Esophagus squamous epithelium (tissue), 5 donors: ENCODE measurements at regions not wholly inside any gene's neighbourhood (a gene's known extent, or its start where the extent isn't known, plus 50 kb on each side); places are given as distances from the start of the nearest gene placed in this dataset.
A peak's percentile ranks its signal among the peaks of the same experiment; 100 is the strongest.

Source experiments
- DNase-seq: peaks from one replicate; lab custom pipeline; 2025; lab: John Stamatoyannopoulos, UW
- H3K27ac ChIP-seq, 4 donors: fragments of 200-600 bp; sonication (generic); one replicate each; pipeline ENCODE4 v1.5.1; 2016 to 2019; ENCODE audit warnings: mild to moderate bottlenecking in 1 of 4
- H3K27me3 ChIP-seq, 4 donors: fragments of 200-600 bp; sonication (generic); 1 replicate in 3 of 4; 2 replicates in 1 of 4; pipeline versions ENCODE4 v1.5.1 to v1.6.0; 2017 to 2021; ENCODE audit warnings: antibody characterized with exemption in 1 of 4
- H3K36me3 ChIP-seq, 3 donors: fragments of 200-600 bp; sonication (generic); one replicate each; pipeline ENCODE4 v1.5.1; 2016 to 2019
- H3K4me1 ChIP-seq, 3 donors: fragments of 200-600 bp; sonication (generic); one replicate each; pipeline ENCODE4 v1.5.1; 2017 to 2019
- H3K4me3 ChIP-seq, 4 donors: fragments of 200-600 bp; sonication (generic); 1 replicate in 3 of 4; 2 replicates in 1 of 4; pipeline ENCODE4 v1.5.1; 2016 to 2019; ENCODE audit warnings: mild to moderate bottlenecking in 2 of 4, moderate library complexity in 1 of 4
- H3K9me3 ChIP-seq, 3 donors: fragments of 200-600 bp; sonication (generic); one replicate each; pipeline ENCODE4 v1.5.1; 2016 to 2019
- CTCF ChIP-seq, 6 experiments: fragments of 450-650 bp in 4 of 6; fragments of 200-600 bp in 2 of 6; sonication (generic) in 2 of 6; IDR thresholded peaks; one replicate each; pipeline ENCODE4 v1.5.1; 2016 to 2019; ENCODE audit warnings: antibody characterized with exemption in 6 of 6, mild to moderate bottlenecking in 4 of 6, moderate library complexity in 4 of 6
- POLR2A ChIP-seq, 4 donors: fragments of 450-650 bp; IDR thresholded peaks; one replicate each; pipeline ENCODE4 v1.6.1; 2017; ENCODE audit warnings: antibody characterized with exemption in 4 of 4, mild to moderate bottlenecking in 4 of 4, moderate library complexity in 3 of 4
- WGBS, 2 donors: methylation state at CpG; one replicate each; pipeline ENCODE4 v1.1.5; 2018; 5-methylcytosine and 5-hydroxymethylcytosine counted together
- intact Hi-C: fragments of 100-400 bp; cut with DNase I; formaldehyde crosslinking; loops from one replicate; pipeline ENCODE4 v1.15.0; 2022
- donor health status: DM: yes; HTN: yes; CAD: no.

- WGBS, 2 donors, result 93 to 94% methylated on average over 3 of the region's 3 CpGs
- intact Hi-C loops, result no loop called here
- no peak for TF ChIP-seq CTCF (IDR thresholded peaks at IDR 0.05)
Measured at GRCh38 chr20:23174821-23175220, 88.7 kb upstream of the CD93 start.

GRCh38 chr20:23167431-23167830 is 81.3 kb upstream of the CD93 start:
- peaks cover 0 to 19% (median 2%) of the 10 kb centered on the region in 3 donors for H3K4me1 ChIP-seq
- WGBS, 2 donors, result 53 to 68% methylated on average over 4 of the region's 4 CpGs
- intact Hi-C loops, result no loop called here
- TF ChIP-seq POLR2A (IDR thresholded peaks at IDR 0.05) (no peak), CTCF (IDR thresholded peaks at IDR 0.05) (no peak)
- no peaks in the 10 kb centered on the region for H3K27me3 ChIP-seq
- H3K9me3 ChIP-seq, result no peaks in the 10 kb centered on the region
- H3K4me3 ChIP-seq, result no peak overlapping the region
- no peaks in the 10 kb centered on the region for H3K36me3 ChIP-seq
- H3K27ac ChIP-seq, result no peak overlapping the region
- no peak for DNase-seq

More at GRCh38 chr20:23174821-23175220, 88.7 kb upstream of the CD93 start:
- H3K4me3 ChIP-seq, result no peak overlapping the region
- no peaks in the 10 kb centered on the region for H3K27me3 ChIP-seq
- no peaks in the 10 kb centered on the region for H3K9me3 ChIP-seq
- no peaks in the 10 kb centered on the region for H3K4me1 ChIP-seq
- H3K27ac ChIP-seq, result no peak overlapping the region
- DNase-seq, result no peak
- no peaks in the 10 kb centered on the region for H3K36me3 ChIP-seq

- intact Hi-C loops, result no loop called here
- 71 to 73% methylated on average over 4 to 7 of the region's 7 CpGs for WGBS, 2 donors
- TF ChIP-seq POLR2A (IDR thresholded peaks at IDR 0.05), result no peak
- TF ChIP-seq CTCF (IDR thresholded peaks at IDR 0.05), result no peak
- Histone ChIP-seq H3K27ac (no peak overlapping the region), H3K4me3 (no peak overlapping the region), H3K9me3 (no peaks in the 10 kb centered on the region), H3K27me3 (no peaks in the 10 kb centered on the region), H3K36me3 (no peaks in the 10 kb centered on the region), H3K4me1 (peaks cover 2 to 27% (median 11%) of the 10 kb centered on the region in 3 donors)
- no peak for DNase-seq
Measured at GRCh38 chr20:23166563-23166962, 80.4 kb upstream of the CD93 start.

GRCh38 chr20:23165964-23166363 is 79.8 kb upstream of the CD93 start:
- no peak overlapping the region for H3K4me3 ChIP-seq
- no peak for TF ChIP-seq CTCF (IDR thresholded peaks at IDR 0.05)
- no peak for TF ChIP-seq POLR2A (IDR thresholded peaks at IDR 0.05)
- 91 to 95% methylated on average over 6 of the region's 7 CpGs for WGBS, 2 donors
- no peaks in the 10 kb centered on the region for H3K27me3 ChIP-seq
- peaks cover 8 to 33% (median 17%) of the 10 kb centered on the region in 3 donors for H3K4me1 ChIP-seq
- no peaks in the 10 kb centered on the region for H3K36me3 ChIP-seq
- no peak overlapping the region for H3K27ac ChIP-seq
- no peaks in the 10 kb centered on the region for H3K9me3 ChIP-seq
- DNase-seq, result no peak
- intact Hi-C loops, result no loop called here

- Histone ChIP-seq H3K4me3 (no peak overlapping the region), H3K4me1 (peaks cover 14 to 40% (median 24%) of the 10 kb centered on the region in 3 donors), H3K27ac (no peak overlapping the region), H3K27me3 (no peaks in the 10 kb centered on the region), H3K9me3 (no peaks in the 10 kb centered on the region), H3K36me3 (no peaks in the 10 kb centered on the region)
- intact Hi-C loops, result no loop called here
- TF ChIP-seq POLR2A (IDR thresholded peaks at IDR 0.05), result no peak
- TF ChIP-seq CTCF (IDR thresholded peaks at IDR 0.05), result peak in 1 of 6 experiments; percentile 16
- 79 to 82% methylated on average over 11 to 12 of the region's 12 CpGs for WGBS, 2 donors
- DNase-seq, result no peak
Measured at GRCh38 chr20:23165307-23165750, 79.2 kb upstream of the CD93 start.
